HepG2 (cell line): ENCODE measurements at regions not wholly inside any gene's neighbourhood (a gene's known extent, or its start where the extent isn't known, plus 50 kb on each side); places are given as distances from the start of the nearest gene placed in this dataset.

Experiments
- ATF1 ChIP-seq: IDR thresholded peaks from 2 replicates; pipeline ENCODE4 v1.6.1; 2016; ENCODE audit warnings: mild to moderate bottlenecking, control low read depth
- MTA1 ChIP-seq: sonication (generic); formaldehyde crosslinking; IDR thresholded peaks from 2 replicates; pipeline ENCODE4 v1.4.0; 2020; ENCODE audit warnings: missing genetic modification reagents, mild to moderate bottlenecking, borderline replicate concordance
- ZBTB49 ChIP-seq: sonication (generic); formaldehyde crosslinking; IDR thresholded peaks from 2 replicates; pipeline ENCODE4 v1.4.0; 2020; ENCODE audit warnings: missing genetic modification reagents, borderline replicate concordance
- ZNF609 ChIP-seq: sonication (generic); formaldehyde crosslinking; IDR thresholded peaks from 2 replicates; pipeline ENCODE4 v1.4.0; 2020; ENCODE audit warnings: mild to moderate bottlenecking, missing genetic modification reagents, borderline replicate concordance
- ZNF703 ChIP-seq: sonication (generic); formaldehyde crosslinking; IDR thresholded peaks from 2 replicates; pipeline ENCODE4 v1.5.1; 2020; ENCODE audit warnings: missing genetic modification reagents, mild to moderate bottlenecking, moderate library complexity, borderline replicate concordance

- TF ChIP-seq ZNF609 (CRISPR knock-in tag) (no peak), ZNF703 (CRISPR knock-in tag) (no peak), MTA1 (no peak), ZBTB49 (CRISPR knock-in tag) (no peak), ATF1 (no peak)
These were observed 121.0 kb downstream of the AKR1D1 start (continued) for GRCh38 chr7:138196971-138197896.
